CD4-positive, alpha-beta memory T cell (primary cell): ENCODE measurements at regions not wholly inside any gene's neighbourhood (a gene's known extent, or its start where the extent isn't known, plus 50 kb on each side); places are given as distances from the start of the nearest gene placed in this dataset.

ENCODE experiments used
- CTCF ChIA-PET: fragments of 350-600 bp; sonication (Branson Sonifier 250); formaldehyde crosslinking; loops from one replicate; lab custom pipeline; 2021; ENCODE audit warnings: inconsistent platforms; ENCODE audit not compliant: partially characterized antibody; lab: Charles Lee
- POLR2A ChIA-PET: fragments of 350-600 bp; sonication (Branson Sonifier 250); formaldehyde crosslinking; loops from one replicate; lab custom pipeline; 2021; ENCODE audit not compliant: partially characterized antibody; lab: Charles Lee
- DNase-seq, 5 donors: peaks; one replicate each; pipeline versions ENCODE4 v3.0.0 to v3.0.0-alpha.2; 2020 to 2022; ENCODE audit warnings: mixed read lengths in 1 of 5
- H3K27ac ChIP-seq: one replicate; pipeline ENCODE4 v1.7.0; 2013; ENCODE audit warnings: low read depth, low read length
- H3K27me3 ChIP-seq: 2 replicates; pipeline ENCODE4 v1.7.0; 2013; ENCODE audit warnings: mild to moderate bottlenecking, low read length, moderate library complexity; ENCODE audit not compliant: insufficient read depth
- H3K36me3 ChIP-seq: 2 replicates; pipeline ENCODE4 v1.7.0; 2013; ENCODE audit warnings: mild to moderate bottlenecking, low read length, moderate library complexity; ENCODE audit not compliant: insufficient read depth
- H3K4me1 ChIP-seq: 2 replicates; pipeline ENCODE4 v1.7.0; 2013; ENCODE audit warnings: mild to moderate bottlenecking, low read length, moderate library complexity; ENCODE audit not compliant: insufficient read depth
- H3K4me3 ChIP-seq, 2 donors: one replicate each; pipeline ENCODE4 v1.7.0; 2013; ENCODE audit warnings: low read length in 2 of 2, mild to moderate bottlenecking in 1 of 2
- H3K9me3 ChIP-seq, 2 donors: one replicate each; pipeline ENCODE4 v1.7.0; 2013; ENCODE audit warnings: low read length in 2 of 2, control low read depth in 1 of 2; ENCODE audit not compliant: control insufficient read depth in 1 of 2
- H3K27ac Mint-ChIP-seq, 7 donors: one replicate each; pipeline ENCODE4 v1.8.0; 2020 to 2021; ENCODE audit warnings: mixed read lengths in 7 of 7, mild to moderate bottlenecking in 6 of 7, inconsistent platforms in 3 of 7, moderate library complexity in 3 of 7
- H3K27me3 Mint-ChIP-seq, 2 donors: one replicate each; pipeline ENCODE4 v1.8.0; 2020 to 2021; ENCODE audit warnings: mixed read lengths in 2 of 2
- H3K36me3 Mint-ChIP-seq, 2 donors: one replicate each; pipeline ENCODE4 v1.8.0; 2020 to 2021; ENCODE audit warnings: mixed read lengths in 2 of 2, inconsistent platforms in 1 of 2, mild to moderate bottlenecking in 1 of 2
- H3K4me1 Mint-ChIP-seq, 4 donors: one replicate each; pipeline ENCODE4 v1.8.0; 2020 to 2021; ENCODE audit warnings: mixed read lengths in 4 of 4, mild to moderate bottlenecking in 1 of 4
- H3K4me3 Mint-ChIP-seq, 8 donors: one replicate each; pipeline ENCODE4 v1.8.0; 2020 to 2021; ENCODE audit warnings: mixed read lengths in 8 of 8, mild to moderate bottlenecking in 7 of 8, moderate library complexity in 6 of 8, inconsistent platforms in 3 of 8
- H3K9me3 Mint-ChIP-seq, 8 donors: one replicate each; pipeline ENCODE4 v1.8.0; 2020 to 2021; ENCODE audit warnings: mixed read lengths in 8 of 8, mild to moderate bottlenecking in 5 of 8, inconsistent platforms in 3 of 8, moderate library complexity in 1 of 8
- intact Hi-C: fragments of 100-400 bp; cut with micrococcal nuclease; formaldehyde crosslinking; loops from one replicate; pipeline ENCODE4 v1.15.1; 2023

- POLR2A ChIA-PET: no interaction called here
- H3K27ac ChIP-seq: no peak overlapping the region
- Mint-ChIP-seq H3K27ac (no peak overlapping the region), H3K4me3 (no peak overlapping the region), H3K27me3 (no peaks in the 10 kb centered on the region), H3K36me3 (no peaks in the 10 kb centered on the region), H3K4me1 (no peaks in the 10 kb centered on the region), H3K9me3 (peaks cover 0 to 11% (median 2%) of the 10 kb centered on the region in 8 donors)
- H3K4me1 ChIP-seq: no peaks in the 10 kb centered on the region
- no peaks in the 10 kb centered on the region for H3K36me3 ChIP-seq
- CTCF ChIA-PET: no interaction called here
- H3K4me3 ChIP-seq: no peak overlapping the region
- intact Hi-C loops: no loop called here
- H3K27me3 ChIP-seq: no peaks in the 10 kb centered on the region
- no peaks in the 10 kb centered on the region for H3K9me3 ChIP-seq
- no peak for DNase-seq
Observed at GRCh38 chr11:115941481-115941993, 437.3 kb upstream of the CADM1 start.

GRCh38 chr11:115941044-115941443, 436.8 kb upstream of the CADM1 start:
- H3K27ac ChIP-seq: no peak overlapping the region

GRCh38 chr11:115939731-115940421, 435.7 kb upstream of the CADM1 start:
- POLR2A ChIA-PET: no interaction called here
- H3K36me3 Mint-ChIP-seq: no peaks in the 10 kb centered on the region
- no peak overlapping the region for H3K27ac ChIP-seq

More at GRCh38 chr11:115941044-115941443, 436.8 kb upstream of the CADM1 start:
- no peaks in the 10 kb centered on the region for H3K36me3 Mint-ChIP-seq
- CTCF ChIA-PET: no interaction called here
- no peaks in the 10 kb centered on the region for H3K4me1 ChIP-seq
- peak overlapping the region in 1 of 7 donors; percentile 14 for H3K27ac Mint-ChIP-seq
- DNase-seq: no peak
- POLR2A ChIA-PET: no interaction called here
- H3K9me3 ChIP-seq: no peaks in the 10 kb centered on the region
- no peaks in the 10 kb centered on the region for H3K27me3 ChIP-seq
- intact Hi-C loops: no loop called here
- no peaks in the 10 kb centered on the region for H3K36me3 ChIP-seq
- no peaks in the 10 kb centered on the region for H3K4me1 Mint-ChIP-seq
- H3K4me3 ChIP-seq: no peak overlapping the region
- no peaks in the 10 kb centered on the region for H3K27me3 Mint-ChIP-seq
- no peak overlapping the region for H3K4me3 Mint-ChIP-seq
- H3K9me3 Mint-ChIP-seq: peaks cover 0 to 6% (median 0%) of the 10 kb centered on the region in 8 donors

GRCh38 chr11:115939104-115939730, 435.0 kb upstream of the CADM1 start:
- H3K27me3 ChIP-seq: no peaks in the 10 kb centered on the region
- no peaks in the 10 kb centered on the region for H3K36me3 Mint-ChIP-seq
- no peak overlapping the region for H3K4me3 ChIP-seq
- no peaks in the 10 kb centered on the region for H3K9me3 ChIP-seq
- no peak overlapping the region for H3K27ac Mint-ChIP-seq
- intact Hi-C loops: no loop called here
- POLR2A ChIA-PET: no interaction called here
- CTCF ChIA-PET: no interaction called here
- H3K27ac ChIP-seq: no peak overlapping the region
- no peaks in the 10 kb centered on the region for H3K4me1 ChIP-seq
- no peaks in the 10 kb centered on the region for H3K4me1 Mint-ChIP-seq
- DNase-seq: no peak
- peaks cover 0 to 5% (median 0%) of the 10 kb centered on the region in 8 donors for H3K9me3 Mint-ChIP-seq
- H3K4me3 Mint-ChIP-seq: no peak overlapping the region
- no peaks in the 10 kb centered on the region for H3K36me3 ChIP-seq
- no peaks in the 10 kb centered on the region for H3K27me3 Mint-ChIP-seq

More at GRCh38 chr11:115939731-115940421, 435.7 kb upstream of the CADM1 start:
- no peaks in the 10 kb centered on the region for H3K9me3 ChIP-seq
- no peaks in the 10 kb centered on the region for H3K4me1 ChIP-seq
- H3K4me3 ChIP-seq: no peak overlapping the region
- DNase-seq: no peak
- Mint-ChIP-seq H3K9me3 (peaks cover 0 to 4% (median 0%) of the 10 kb centered on the region in 8 donors), H3K27me3 (no peaks in the 10 kb centered on the region), H3K27ac (no peak overlapping the region), H3K4me3 (no peak overlapping the region), H3K4me1 (no peaks in the 10 kb centered on the region)
- no peaks in the 10 kb centered on the region for H3K27me3 ChIP-seq
- intact Hi-C loops: no loop called here
- CTCF ChIA-PET: no interaction called here
- no peaks in the 10 kb centered on the region for H3K36me3 ChIP-seq

DNA sequence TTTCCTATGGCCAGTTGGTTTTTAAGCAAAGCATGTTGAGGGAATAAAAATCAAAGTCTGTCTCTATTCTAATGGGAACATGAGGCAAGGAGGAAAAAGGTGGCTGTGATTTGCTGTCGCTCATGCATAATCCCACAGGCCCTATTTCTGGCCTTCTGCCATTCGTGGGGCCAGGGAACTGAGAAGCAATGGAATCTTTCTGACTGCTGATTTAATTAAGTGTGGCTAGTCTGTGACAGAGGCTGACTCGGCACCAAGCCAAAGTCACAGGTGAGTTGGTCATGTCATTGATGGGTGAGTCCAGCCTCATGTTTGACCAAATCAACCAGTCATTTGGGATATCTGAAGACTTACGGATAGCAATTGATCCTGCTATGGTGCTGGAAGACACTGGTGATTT, 429.3 kb upstream of the CADM1 start:
- Histone ChIP-seq H3K27me3 (no peaks in the 10 kb centered on the region), H3K4me1 (no peaks in the 10 kb centered on the region), H3K9me3 (no peaks in the 10 kb centered on the region), H3K27ac (no peak overlapping the region), H3K36me3 (no peaks in the 10 kb centered on the region), H3K4me3 (no peak overlapping the region)
- DNase-seq: no peak
- no peaks in the 10 kb centered on the region for H3K36me3 Mint-ChIP-seq
- H3K4me3 Mint-ChIP-seq: no peak overlapping the region
- H3K27me3 Mint-ChIP-seq: no peaks in the 10 kb centered on the region
- ChIA-PET POLR2A (no interaction called here), CTCF (no interaction called here)
- intact Hi-C loops: no loop called here
- H3K9me3 Mint-ChIP-seq: peaks cover 0 to 4% (median 0%) of the 10 kb centered on the region in 8 donors
- no peak overlapping the region for H3K27ac Mint-ChIP-seq
- H3K4me1 Mint-ChIP-seq: no peaks in the 10 kb centered on the region

DNA sequence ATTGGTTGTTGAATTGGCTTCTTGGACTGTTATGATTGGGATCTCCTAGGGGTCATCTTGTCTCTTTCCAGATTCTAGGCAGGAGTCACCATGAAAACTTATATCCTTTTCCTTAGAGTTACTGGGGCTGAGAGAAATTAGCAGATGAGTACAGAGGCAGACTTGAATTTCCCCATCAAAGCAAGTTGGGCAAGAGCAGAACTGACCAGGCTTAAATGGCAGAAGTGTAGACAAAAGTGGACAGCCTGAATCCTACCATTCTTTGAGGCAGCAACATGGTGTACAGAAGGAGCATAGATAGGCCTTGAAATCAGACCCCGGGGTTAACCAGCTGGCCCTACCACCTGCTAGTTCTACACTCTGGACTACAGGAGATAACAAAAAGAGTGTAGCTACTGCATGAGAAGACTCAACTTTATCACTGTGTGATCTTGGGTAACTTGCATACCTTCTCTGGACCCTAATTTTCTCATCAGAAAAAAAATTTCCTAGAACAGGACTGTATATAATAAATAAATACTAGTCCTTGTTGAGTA, 427.4 kb upstream of the CADM1 start:
- CTCF ChIA-PET: no interaction called here
- H3K4me1 ChIP-seq: no peaks in the 10 kb centered on the region

DNA sequence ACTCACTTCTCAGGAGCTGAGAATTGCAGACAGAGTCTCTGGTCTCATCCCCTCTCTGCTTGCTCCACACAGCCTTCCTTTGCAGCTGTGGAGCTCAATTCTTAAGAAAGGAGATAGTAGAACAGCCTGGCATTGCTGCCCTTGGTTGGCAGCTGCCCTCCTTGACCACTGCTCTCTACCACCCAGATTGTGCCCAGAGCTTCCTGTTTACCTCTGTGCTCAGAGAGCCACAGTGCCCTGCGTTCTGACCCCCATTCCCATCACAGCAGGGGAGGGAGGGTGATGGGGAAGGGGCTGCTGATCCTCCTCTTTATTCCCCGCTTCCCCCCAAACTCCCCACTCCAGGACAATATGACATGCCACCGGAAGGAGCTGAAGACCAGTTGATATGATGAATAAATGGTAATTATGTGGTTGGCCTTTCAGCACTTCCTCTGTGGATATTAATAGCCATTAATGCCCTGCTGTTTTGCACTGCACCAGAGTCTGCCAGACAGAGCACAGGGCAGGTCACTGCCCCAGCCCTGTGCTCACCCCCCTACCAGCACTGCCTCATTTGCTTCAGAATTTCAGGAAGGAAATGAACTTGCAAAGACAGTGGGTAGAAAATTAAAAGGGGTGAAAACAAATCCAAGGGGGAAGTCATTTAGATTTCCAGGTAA, 426.8 kb upstream of the CADM1 start:
- Mint-ChIP-seq H3K4me3 (no peak overlapping the region), H3K4me1 (no peaks in the 10 kb centered on the region), H3K36me3 (no peaks in the 10 kb centered on the region), H3K27ac (no peak overlapping the region), H3K27me3 (peaks cover 0 to 2% of the 10 kb centered on the region in 2 donors), H3K9me3 (peaks cover 0 to 4% (median under 1%) of the 10 kb centered on the region in 8 donors)
- no peak for DNase-seq
- H3K9me3 ChIP-seq: no peaks in the 10 kb centered on the region
- H3K4me1 ChIP-seq: no peaks in the 10 kb centered on the region
- H3K27me3 ChIP-seq: no peaks in the 10 kb centered on the region
- H3K36me3 ChIP-seq: no peaks in the 10 kb centered on the region
- intact Hi-C loops: no loop called here
- ChIA-PET CTCF (no interaction called here), POLR2A (no interaction called here)
- no peak overlapping the region for H3K4me3 ChIP-seq
- no peak overlapping the region for H3K27ac ChIP-seq

More for the DNA sequence above, 427.4 kb upstream of the CADM1 start:
- no peak for DNase-seq
- H3K27ac ChIP-seq: no peak overlapping the region
- H3K27me3 Mint-ChIP-seq: peaks cover 0 to 2% of the 10 kb centered on the region in 2 donors
- no peaks in the 10 kb centered on the region for H3K27me3 ChIP-seq
- no peaks in the 10 kb centered on the region for H3K9me3 ChIP-seq
- POLR2A ChIA-PET: no interaction called here
- H3K9me3 Mint-ChIP-seq: peaks cover 0 to 4% (median 1%) of the 10 kb centered on the region in 8 donors
- no peaks in the 10 kb centered on the region for H3K36me3 Mint-ChIP-seq
- no peak overlapping the region for H3K4me3 ChIP-seq
- no peak overlapping the region for H3K4me3 Mint-ChIP-seq
- intact Hi-C loops: no loop called here
- H3K4me1 Mint-ChIP-seq: no peaks in the 10 kb centered on the region
- H3K36me3 ChIP-seq: no peaks in the 10 kb centered on the region
- no peak overlapping the region for H3K27ac Mint-ChIP-seq
